NB4 (cell line): ENCODE measurements at regions not wholly inside any gene's neighbourhood (a gene's known extent, or its start where the extent isn't known, plus 50 kb on each side); places are given as distances from the start of the nearest gene placed in this dataset.

ENCODE experiments used
- CTCF ChIP-seq: IDR thresholded peaks from one replicate; pipeline ENCODE4 v1.5.1; 2012; ENCODE audit warnings: low read depth, low read length
- MYC ChIP-seq: IDR thresholded peaks from 2 replicates; pipeline ENCODE4 v1.6.1; 2011; ENCODE audit warnings: low read depth, low read length
- POLR2A ChIP-seq: IDR thresholded peaks from 2 replicates; pipeline ENCODE4 v1.6.1; 2011; ENCODE audit warnings: mild to moderate bottlenecking; ENCODE audit not compliant: insufficient read length; ENCODE audit errors: extremely low read depth
- TF ChIP-seq, protein P1 (sequence below): IDR thresholded peaks from 2 replicates; pipeline ENCODE4 v1.6.1; 2011; ENCODE audit warnings: low read depth, low read length

GRCh38 chr9:126147936-126148870 is 178.4 kb upstream of the MVB12B start:
- TF ChIP-seq POLR2A (no peak), CTCF (no peak), MYC (no peak)
- TF ChIP-seq, protein P1, sequence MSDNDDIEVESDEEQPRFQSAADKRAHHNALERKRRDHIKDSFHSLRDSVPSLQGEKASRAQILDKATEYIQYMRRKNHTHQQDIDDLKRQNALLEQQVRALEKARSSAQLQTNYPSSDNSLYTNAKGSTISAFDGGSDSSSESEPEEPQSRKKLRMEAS, result no peak
